T-helper 2 cell treated with Interferon-gamma antibody and Interleukin-4, amounts not matched to agents 5 μg/mL and 100 μg/mL, for 36 hours (primary cell): ENCODE measurements at regions not wholly inside any gene's neighbourhood (a gene's known extent, or its start where the extent isn't known, plus 50 kb on each side); places are given as distances from the start of the nearest gene placed in this dataset.

Experiments used
- DNase-seq: peaks from one replicate; pipeline ENCODE4 v3.0.0; 2021; ENCODE audit warnings: low spot score
- H3K27ac Mint-ChIP-seq: one replicate; pipeline ENCODE4 v1.8.0; 2021; ENCODE audit warnings: mild to moderate bottlenecking, mixed read lengths
- H3K27me3 Mint-ChIP-seq: one replicate; pipeline ENCODE4 v1.8.0; 2021; ENCODE audit warnings: low read depth, mixed read lengths
- H3K36me3 Mint-ChIP-seq: one replicate; pipeline ENCODE4 v1.8.0; 2021; ENCODE audit warnings: low read depth, mixed read lengths
- H3K4me1 Mint-ChIP-seq: one replicate; pipeline ENCODE4 v1.8.0; 2021; ENCODE audit warnings: low read depth, mixed read lengths
- H3K4me3 Mint-ChIP-seq: one replicate; pipeline ENCODE4 v1.8.0; 2022; ENCODE audit warnings: mild to moderate bottlenecking, moderate library complexity, mixed read lengths
- H3K9me3 Mint-ChIP-seq: one replicate; pipeline ENCODE4 v1.8.0; 2021; ENCODE audit warnings: mixed read lengths

- H3K4me3 Mint-ChIP-seq, result no peak overlapping the region
Measured at GRCh38 chr10:88095778-88096431, 232.5 kb downstream of the PTEN start.

GRCh38 chr10:88097092-88097516 is 233.7 kb downstream of the PTEN start:
- Mint-ChIP-seq H3K27ac (no peak overlapping the region), H3K4me1 (peaks cover 12% of the 10 kb centered on the region), H3K4me3 (no peak overlapping the region), H3K27me3 (peaks cover 62% of the 10 kb centered on the region), H3K9me3 (no peaks in the 10 kb centered on the region), H3K36me3 (no peaks in the 10 kb centered on the region)
- DNase-seq, result no peak

More at GRCh38 chr10:88095778-88096431, 232.5 kb downstream of the PTEN start:
- Mint-ChIP-seq H3K9me3 (no peaks in the 10 kb centered on the region), H3K4me1 (peaks cover 22% of the 10 kb centered on the region), H3K27me3 (peaks cover 54% of the 10 kb centered on the region), H3K36me3 (no peaks in the 10 kb centered on the region), H3K27ac (no peak overlapping the region)
- no peak for DNase-seq

GRCh38 chr10:88097536-88097935 is 234.1 kb downstream of the PTEN start:
- H3K36me3 Mint-ChIP-seq, result no peaks in the 10 kb centered on the region
- no peak for DNase-seq
- H3K27ac Mint-ChIP-seq, result no peak overlapping the region
- H3K27me3 Mint-ChIP-seq, result peaks cover 63% of the 10 kb centered on the region
- no peak overlapping the region for H3K4me3 Mint-ChIP-seq
- H3K9me3 Mint-ChIP-seq, result no peaks in the 10 kb centered on the region
- peaks cover 8% of the 10 kb centered on the region for H3K4me1 Mint-ChIP-seq

- DNase-seq, result no peak
- Mint-ChIP-seq H3K27ac (no peak overlapping the region), H3K9me3 (no peaks in the 10 kb centered on the region), H3K27me3 (peaks cover 56% of the 10 kb centered on the region), H3K36me3 (no peaks in the 10 kb centered on the region), H3K4me1 (no peaks in the 10 kb centered on the region), H3K4me3 (no peak overlapping the region)
Measured at GRCh38 chr10:88100281-88100680, 236.9 kb downstream of the PTEN start.

GRCh38 chr10:88101666-88102065 is 238.2 kb downstream of the PTEN start:
- H3K36me3 Mint-ChIP-seq, result no peaks in the 10 kb centered on the region
- H3K27ac Mint-ChIP-seq, result no peak overlapping the region
- DNase-seq, result no peak
- H3K4me1 Mint-ChIP-seq, result no peaks in the 10 kb centered on the region
- no peak overlapping the region for H3K4me3 Mint-ChIP-seq
- peaks cover 49% of the 10 kb centered on the region for H3K27me3 Mint-ChIP-seq
- H3K9me3 Mint-ChIP-seq, result no peaks in the 10 kb centered on the region

- H3K36me3 Mint-ChIP-seq, result no peaks in the 10 kb centered on the region
- H3K27me3 Mint-ChIP-seq, result peaks cover 39% of the 10 kb centered on the region
- no peak overlapping the region for H3K27ac Mint-ChIP-seq
- H3K4me1 Mint-ChIP-seq, result peaks cover 10% of the 10 kb centered on the region
- no peak for DNase-seq
- H3K9me3 Mint-ChIP-seq, result no peaks in the 10 kb centered on the region
- H3K4me3 Mint-ChIP-seq, result no peak overlapping the region
Measured at GRCh38 chr10:88103576-88103975, 240.2 kb downstream of the PTEN start.

- H3K4me1 Mint-ChIP-seq, result peaks cover 10% of the 10 kb centered on the region
- peaks cover 33% of the 10 kb centered on the region for H3K27me3 Mint-ChIP-seq
- no peaks in the 10 kb centered on the region for H3K9me3 Mint-ChIP-seq
Measured at GRCh38 chr10:88104223-88104622, 240.8 kb downstream of the PTEN start.

GRCh38 chr10:88106366-88106765 is 242.9 kb downstream of the PTEN start:
- H3K27me3 Mint-ChIP-seq, result peaks cover 30% of the 10 kb centered on the region
- H3K9me3 Mint-ChIP-seq, result no peaks in the 10 kb centered on the region
- H3K36me3 Mint-ChIP-seq, result no peaks in the 10 kb centered on the region
- DNase-seq, result no peak
- peaks cover 10% of the 10 kb centered on the region for H3K4me1 Mint-ChIP-seq
- H3K4me3 Mint-ChIP-seq, result no peak overlapping the region
- no peak overlapping the region for H3K27ac Mint-ChIP-seq

More at GRCh38 chr10:88104223-88104622, 240.8 kb downstream of the PTEN start:
- no peak overlapping the region for H3K4me3 Mint-ChIP-seq
- no peak for DNase-seq
- no peak overlapping the region for H3K27ac Mint-ChIP-seq
- H3K36me3 Mint-ChIP-seq, result no peaks in the 10 kb centered on the region

- no peak overlapping the region for H3K4me3 Mint-ChIP-seq
- H3K4me1 Mint-ChIP-seq, result peaks cover 10% of the 10 kb centered on the region
- H3K27me3 Mint-ChIP-seq, result peaks cover 27% of the 10 kb centered on the region
- no peak overlapping the region for H3K27ac Mint-ChIP-seq
- H3K9me3 Mint-ChIP-seq, result no peaks in the 10 kb centered on the region
- H3K36me3 Mint-ChIP-seq, result no peaks in the 10 kb centered on the region
- no peak for DNase-seq
Measured at GRCh38 chr10:88107296-88108097, 244.1 kb downstream of the PTEN start.

GRCh38 chr10:88108115-88108610 is 244.7 kb downstream of the PTEN start:
- Mint-ChIP-seq H3K36me3 (no peaks in the 10 kb centered on the region), H3K4me1 (peaks cover 10% of the 10 kb centered on the region), H3K9me3 (no peaks in the 10 kb centered on the region), H3K27ac (no peak overlapping the region), H3K4me3 (no peak overlapping the region), H3K27me3 (peaks cover 23% of the 10 kb centered on the region)
- no peak for DNase-seq

- H3K36me3 Mint-ChIP-seq, result no peaks in the 10 kb centered on the region
- peaks cover 17% of the 10 kb centered on the region for H3K4me1 Mint-ChIP-seq
- H3K9me3 Mint-ChIP-seq, result no peaks in the 10 kb centered on the region
- H3K4me3 Mint-ChIP-seq, result no peak overlapping the region
- no peak for DNase-seq
- H3K27me3 Mint-ChIP-seq, result peaks cover 17% of the 10 kb centered on the region
- no peak overlapping the region for H3K27ac Mint-ChIP-seq
Measured at GRCh38 chr10:88110355-88110754, 246.9 kb downstream of the PTEN start.

GRCh38 chr10:88110822-88111221 is 247.4 kb downstream of the PTEN start:
- peaks cover 17% of the 10 kb centered on the region for H3K27me3 Mint-ChIP-seq
- DNase-seq, result peak; percentile 14
- H3K4me3 Mint-ChIP-seq, result no peak overlapping the region

GRCh38 chr10:88111294-88111693 is 247.9 kb downstream of the PTEN start:
- no peaks in the 10 kb centered on the region for H3K36me3 Mint-ChIP-seq
- H3K9me3 Mint-ChIP-seq, result no peaks in the 10 kb centered on the region
- DNase-seq, result no peak
- H3K27ac Mint-ChIP-seq, result no peak overlapping the region
- H3K27me3 Mint-ChIP-seq, result peaks cover 17% of the 10 kb centered on the region
- no peak overlapping the region for H3K4me3 Mint-ChIP-seq
- peaks cover 17% of the 10 kb centered on the region for H3K4me1 Mint-ChIP-seq

More at GRCh38 chr10:88110822-88111221, 247.4 kb downstream of the PTEN start:
- H3K4me1 Mint-ChIP-seq, result peaks cover 17% of the 10 kb centered on the region
- H3K9me3 Mint-ChIP-seq, result no peaks in the 10 kb centered on the region
- no peak overlapping the region for H3K27ac Mint-ChIP-seq
- H3K36me3 Mint-ChIP-seq, result no peaks in the 10 kb centered on the region

- Mint-ChIP-seq H3K27ac (no peak overlapping the region), H3K27me3 (peaks cover 15% of the 10 kb centered on the region), H3K4me1 (peaks cover 10% of the 10 kb centered on the region), H3K4me3 (no peak overlapping the region), H3K36me3 (no peaks in the 10 kb centered on the region), H3K9me3 (no peaks in the 10 kb centered on the region)
- no peak for DNase-seq
Measured at GRCh38 chr10:88113232-88113631, 249.8 kb downstream of the PTEN start.
